GM18867 (cell line): ENCODE measurements at regions not wholly inside any gene's neighbourhood (a gene's known extent, or its start where the extent isn't known, plus 50 kb on each side); places are given as distances from the start of the nearest gene placed in this dataset.

ENCODE experiments used
- ATAC-seq: cut with Tn5 transposase; IDR thresholded peaks from one replicate; pipeline ENCODE4 v1.9.1; 2021; ENCODE audit warnings: mild to moderate bottlenecking, moderate library complexity; ENCODE audit not compliant: unreplicated experiment

DNA sequence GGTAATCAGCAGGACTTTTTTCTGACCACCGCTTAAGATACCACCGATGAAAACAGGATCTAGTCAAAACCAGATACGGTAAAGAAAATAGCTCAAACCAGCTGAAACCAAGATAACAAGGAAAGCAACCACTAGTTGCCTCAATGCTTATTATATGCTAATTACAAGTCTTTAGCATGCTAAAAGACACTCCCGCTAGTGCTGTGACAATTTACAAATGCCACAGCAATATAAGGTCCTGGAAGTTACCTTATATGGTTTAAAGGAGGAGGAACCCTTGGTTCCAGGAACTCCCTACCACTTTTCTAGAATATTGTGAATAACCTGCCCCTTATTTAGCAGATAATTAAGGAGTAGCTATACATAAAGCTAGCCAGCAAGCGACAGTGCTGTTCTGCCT is 976.4 kb upstream of the SEL1L start:
- no peak for ATAC-seq

DNA sequence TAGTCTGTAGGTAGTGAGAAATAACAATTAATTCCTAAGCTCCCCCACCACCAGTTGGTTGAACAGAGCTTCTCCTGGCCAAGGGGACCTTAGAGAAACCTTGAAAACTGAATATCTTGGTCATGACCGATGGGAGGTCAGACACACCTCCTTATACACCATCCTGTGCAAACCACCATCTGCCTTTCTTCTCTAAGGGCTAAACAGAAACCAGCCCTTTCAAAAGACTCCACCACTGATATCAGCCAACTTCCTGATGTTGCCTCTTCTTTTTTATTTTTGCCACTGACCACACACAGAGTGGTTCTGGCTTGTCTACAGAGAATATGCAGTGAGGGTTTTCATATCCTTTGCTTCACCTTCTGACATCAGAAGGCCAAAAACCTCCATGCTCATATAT is 977.7 kb upstream of the SEL1L start:
- no peak for ATAC-seq

DNA sequence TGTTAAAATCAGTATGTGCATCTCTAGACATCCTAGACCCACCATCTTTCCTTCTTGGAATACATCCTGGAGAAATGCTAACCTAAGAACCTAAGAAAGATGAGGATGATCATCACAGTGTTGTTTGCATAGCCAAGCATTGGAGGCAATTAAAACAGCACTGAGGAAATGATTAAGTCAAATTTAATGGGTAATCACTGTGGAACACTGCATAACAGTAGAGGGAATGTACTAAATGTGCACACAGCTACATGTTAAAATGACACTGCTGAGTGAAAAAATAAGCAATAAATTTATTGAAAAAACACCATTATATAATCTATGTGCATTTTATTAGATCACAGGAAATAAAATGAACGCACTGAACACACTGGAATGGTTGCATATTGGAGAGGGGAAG is 987.1 kb upstream of the SEL1L start:
- ATAC-seq = no peak

DNA sequence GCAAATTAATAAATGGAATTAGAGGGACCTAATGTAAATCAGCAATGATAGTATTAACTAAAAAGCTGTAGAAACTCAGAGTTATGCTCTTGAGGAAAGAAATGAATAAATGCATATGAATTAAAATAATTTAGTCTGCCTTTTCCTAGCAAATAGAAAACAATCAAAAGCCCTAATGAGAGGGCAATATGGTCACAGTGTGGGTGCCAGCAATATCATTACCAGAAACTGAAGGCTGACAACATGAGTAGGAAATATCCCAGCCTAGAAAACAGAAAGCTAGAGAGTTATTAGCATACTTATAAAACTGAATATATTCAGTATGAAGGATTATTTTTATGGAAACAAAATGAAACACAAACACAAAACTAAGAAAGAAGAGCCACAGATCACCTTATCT is 987.5 kb upstream of the SEL1L start:
- ATAC-seq = no peak

DNA sequence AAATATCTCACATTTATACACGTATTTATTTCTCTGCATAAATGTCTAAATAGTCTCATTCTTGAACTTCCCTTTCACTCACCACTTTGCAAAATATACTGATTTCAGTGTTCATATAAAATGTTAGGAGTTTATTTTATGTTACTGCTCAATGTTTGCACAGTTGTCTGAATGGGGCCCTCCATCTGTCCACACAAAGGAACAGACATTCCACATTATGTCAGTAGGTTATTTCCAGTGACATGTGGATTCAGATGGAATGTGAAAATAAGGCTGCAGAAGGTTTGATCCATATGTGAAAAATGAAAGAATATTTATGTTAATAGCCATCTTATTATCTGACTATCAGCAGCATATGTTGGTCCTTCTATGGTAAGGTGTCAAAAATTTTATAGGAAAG is 994.4 kb upstream of the SEL1L start:
- no peak for ATAC-seq

DNA sequence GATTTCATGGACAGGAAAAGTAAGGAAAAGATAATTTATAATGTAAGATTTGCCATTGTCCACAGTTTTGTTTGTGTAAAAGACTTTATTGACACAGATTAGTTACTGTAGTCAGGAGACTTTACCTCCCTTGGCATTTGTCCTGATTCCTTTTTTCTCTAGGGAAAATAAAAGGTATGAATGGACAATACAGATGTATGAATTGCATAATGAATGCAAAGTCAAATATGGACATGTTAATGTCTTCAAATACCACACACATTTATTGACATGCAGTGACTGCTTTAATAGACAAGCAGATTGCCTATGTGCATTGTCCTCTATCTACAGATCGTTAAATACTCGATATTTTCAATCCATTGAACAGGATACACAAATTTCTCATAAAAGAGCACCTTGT is 999.7 kb upstream of the SEL1L start:
- no peak for ATAC-seq

DNA sequence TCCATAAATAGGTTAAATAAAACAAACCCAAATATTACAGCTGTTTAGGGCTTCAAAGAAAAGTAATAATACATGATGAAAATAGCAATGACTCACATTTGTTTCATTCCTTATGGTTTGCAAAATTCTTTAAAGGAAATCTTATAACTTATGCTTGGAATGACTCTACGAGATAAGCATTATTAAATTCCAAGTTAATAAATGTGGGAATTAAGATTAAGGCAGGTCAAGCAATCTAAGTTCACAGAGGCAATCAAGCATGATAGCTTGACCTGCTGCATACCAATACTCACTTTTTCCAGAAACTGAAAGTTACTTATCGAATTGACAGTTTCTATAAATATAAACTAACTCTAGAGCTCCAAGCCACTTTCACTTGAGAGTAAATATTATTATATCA is 1002.9 kb upstream of the SEL1L start:
- ATAC-seq = no peak

DNA sequence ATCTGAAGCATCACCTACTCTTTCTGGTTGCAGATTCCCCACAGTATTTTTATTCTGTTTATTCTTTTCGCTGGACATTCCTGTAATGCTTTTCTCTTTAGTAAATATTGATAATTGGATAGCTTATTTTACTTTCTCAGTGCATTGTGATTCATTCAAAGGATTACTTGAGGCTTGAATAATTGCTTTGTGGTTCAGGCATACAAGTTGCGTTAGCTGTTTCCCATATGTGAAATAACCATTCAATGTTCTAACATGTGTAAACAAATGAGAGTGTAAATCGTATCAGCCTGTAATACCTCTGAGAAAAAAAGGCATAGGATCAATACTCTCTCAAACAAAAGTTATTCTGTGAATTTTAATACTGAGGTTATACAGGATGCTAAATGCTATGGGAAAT is 1004.2 kb upstream of the SEL1L start:
- ATAC-seq = no peak

DNA sequence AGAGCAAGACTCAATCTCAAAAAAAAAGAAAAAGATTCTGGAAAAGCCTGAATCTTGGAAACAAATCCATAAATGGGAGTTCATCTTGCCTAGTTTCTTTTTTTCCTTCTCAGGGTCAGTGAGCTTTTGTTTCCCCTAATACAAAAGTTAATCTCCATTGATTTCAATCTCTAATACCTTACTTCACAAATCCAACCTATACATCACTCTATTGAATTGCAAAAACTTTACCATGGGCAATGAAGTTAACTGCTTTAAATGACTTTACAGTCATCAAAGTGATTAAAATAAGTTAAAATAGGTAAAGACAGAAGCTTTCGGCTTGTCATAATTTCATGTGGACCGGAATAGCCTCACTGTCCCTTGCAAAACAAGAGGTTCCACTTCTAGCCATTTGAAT is 1012.7 kb upstream of the SEL1L start:
- no peak for ATAC-seq

DNA sequence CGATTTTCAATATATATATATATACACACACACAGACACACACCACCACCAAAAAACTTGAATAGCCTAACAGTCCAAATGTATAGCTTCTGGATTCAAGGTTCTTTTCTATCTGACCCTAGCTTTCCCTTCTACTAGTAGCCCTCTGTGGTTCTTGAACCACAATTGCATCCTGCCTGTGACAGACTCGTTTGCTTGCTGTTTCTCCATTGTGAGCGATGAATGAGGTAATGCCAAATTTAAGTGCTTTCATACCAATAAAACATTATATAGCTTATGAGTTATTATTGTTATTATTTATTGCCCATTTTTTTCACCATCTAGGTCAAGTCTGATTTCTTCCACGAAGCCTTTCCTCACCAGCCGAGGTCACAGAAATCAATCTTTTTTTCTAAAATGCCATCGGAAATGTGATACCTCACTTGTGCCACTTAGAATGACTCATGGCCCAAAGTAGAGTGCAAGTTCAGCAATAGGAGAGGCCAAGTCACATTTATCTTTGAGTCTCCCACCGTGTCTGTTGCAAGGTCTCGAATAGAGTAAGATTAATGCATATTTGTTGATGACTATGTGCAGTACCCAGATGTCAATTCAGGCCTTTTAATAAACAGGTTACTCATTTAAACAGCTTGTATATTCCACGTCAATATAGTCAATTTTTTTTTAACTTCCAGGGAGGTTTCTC is 1015.8 kb upstream of the SEL1L start:
- ATAC-seq = no peak

DNA sequence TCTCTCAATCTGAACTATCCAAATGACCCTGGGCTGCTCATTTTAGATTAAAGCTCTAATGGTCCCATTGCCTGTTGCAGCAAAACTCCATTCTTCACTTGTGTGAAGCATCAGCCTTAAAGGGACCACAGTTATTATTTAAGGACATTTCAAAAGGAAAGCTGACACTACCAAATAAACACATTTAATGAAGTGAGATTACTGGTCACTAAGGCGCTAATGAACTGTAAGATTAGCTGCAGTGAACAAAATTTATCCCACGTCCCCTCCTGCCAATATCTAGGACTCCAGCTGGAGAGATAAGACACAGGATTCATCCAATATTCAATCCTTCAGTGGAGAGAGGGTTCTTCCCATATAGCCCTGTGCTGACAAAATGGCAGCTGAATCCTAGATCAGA is 1029.2 kb upstream of the SEL1L start:
- no peak for ATAC-seq

DNA sequence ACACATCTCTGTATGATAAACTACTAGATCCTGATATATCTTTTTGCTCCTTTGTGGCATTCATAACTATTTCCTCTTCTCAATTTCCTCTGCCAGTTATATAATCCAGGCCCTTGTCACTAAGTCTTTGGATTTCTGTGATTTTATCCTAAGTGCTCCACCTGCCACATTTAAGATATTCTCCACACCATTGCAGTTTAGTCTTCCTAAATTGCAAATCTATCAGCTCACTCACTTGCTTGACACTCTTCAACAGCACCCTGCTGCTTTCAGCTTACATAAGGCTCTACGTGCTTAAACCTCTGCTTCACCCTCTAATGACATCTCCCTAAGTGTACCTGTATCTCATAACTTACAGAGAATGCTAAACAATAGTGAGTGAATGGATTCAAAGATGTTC is 1032.2 kb upstream of the SEL1L start:
- no peak for ATAC-seq

DNA sequence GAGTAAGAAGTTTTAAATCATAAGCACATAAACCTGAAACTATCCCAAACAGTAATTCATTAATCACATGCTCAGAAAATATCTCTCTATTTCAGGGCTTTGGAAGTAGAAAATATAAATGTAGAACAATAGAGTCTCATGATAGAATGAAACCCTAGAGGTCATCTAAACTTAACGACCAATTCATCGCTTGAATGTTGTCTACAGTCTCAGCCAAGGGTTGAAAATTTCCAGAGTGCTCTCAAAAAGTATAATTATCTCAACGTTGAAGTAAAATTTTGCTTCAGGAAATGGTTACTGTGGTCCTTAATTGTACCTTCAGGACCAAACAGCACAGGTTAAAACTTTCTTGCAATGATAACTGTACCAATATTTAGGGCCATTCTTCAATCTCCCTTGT is 1053.6 kb upstream of the SEL1L start:
- ATAC-seq = no peak

DNA sequence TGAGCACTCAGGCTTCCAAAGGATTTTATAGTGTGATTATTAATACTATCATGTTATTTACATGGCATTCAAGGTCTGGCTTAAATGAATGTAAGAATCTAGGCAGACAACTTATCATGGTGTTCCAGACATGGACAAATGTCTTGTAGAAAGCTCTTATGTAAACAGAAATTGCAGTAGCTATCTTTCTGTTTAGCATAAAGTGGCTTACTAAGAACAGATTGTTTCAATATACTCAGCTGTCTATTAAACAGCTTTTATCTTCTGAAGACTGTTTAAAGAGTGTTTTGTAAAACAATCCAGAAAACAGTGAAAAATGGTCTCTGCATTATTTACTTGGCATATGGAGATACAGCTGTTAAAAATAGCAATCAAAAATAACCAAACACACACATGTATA is 1061.8 kb upstream of the SEL1L start:
- no peak for ATAC-seq

DNA sequence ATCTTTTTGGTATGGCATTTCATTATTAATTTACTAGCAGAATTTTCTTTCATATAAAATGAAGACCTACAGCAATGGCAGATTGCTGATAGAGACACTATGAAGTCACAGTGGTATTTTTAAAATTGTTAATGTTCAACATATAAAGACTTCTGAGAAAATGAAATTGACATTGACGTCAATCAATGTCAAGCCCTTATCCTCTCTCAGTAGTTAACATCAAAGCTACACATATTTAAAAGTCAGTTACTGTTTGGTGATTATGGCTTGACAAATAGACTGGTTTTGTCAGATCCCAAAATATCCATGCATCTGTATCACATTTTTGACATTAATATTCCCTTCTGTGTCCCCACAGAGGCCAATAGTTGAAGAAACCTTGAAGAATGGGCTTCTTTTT is 1069.1 kb upstream of the SEL1L start:
- no peak for ATAC-seq

DNA sequence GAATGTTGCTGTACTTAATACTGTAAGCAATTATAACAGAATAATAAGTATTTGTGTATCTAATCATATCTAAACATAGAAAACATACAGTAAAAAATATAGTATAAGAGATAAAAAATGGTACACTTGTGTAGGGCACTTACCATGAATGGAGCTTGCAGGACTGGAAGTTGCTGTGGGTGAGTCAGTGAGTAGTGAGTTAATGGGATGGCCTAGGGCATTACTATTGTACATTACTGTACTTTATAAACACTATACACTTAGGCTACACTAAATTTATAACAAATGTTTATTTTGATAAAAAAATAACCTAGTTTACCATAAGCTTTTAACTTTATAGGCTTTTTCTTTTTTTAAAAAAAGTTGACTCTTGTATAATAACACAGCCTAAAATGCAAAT is 1071.2 kb upstream of the SEL1L start:
- ATAC-seq = no peak

DNA sequence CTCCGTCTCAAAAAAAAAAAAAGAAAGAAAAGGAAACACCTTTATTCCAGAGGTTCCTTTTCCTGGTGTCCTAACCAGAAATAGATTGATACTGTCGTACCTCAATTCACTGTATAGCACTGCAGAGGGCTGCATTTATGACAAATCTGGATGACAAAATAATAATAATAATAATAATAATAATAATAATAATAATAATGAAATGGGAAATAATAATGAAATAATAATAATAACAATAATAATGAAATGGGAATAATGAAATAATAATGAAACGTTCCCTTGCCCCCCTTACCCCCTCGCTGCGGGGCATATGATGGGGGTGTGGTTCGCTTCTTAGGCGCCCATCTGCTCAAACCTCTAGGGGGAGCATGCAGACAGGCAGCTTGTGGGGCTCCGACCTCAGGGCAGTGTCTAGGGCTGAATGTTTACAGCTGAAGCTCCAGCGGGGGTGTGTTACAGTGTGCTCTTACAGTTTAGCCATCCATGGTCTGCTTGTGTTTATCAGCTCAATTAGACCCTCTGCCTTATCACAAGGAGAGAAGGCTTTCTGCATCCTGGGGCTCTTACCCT is 1088.3 kb upstream of the SEL1L start:
- no peak for ATAC-seq

DNA sequence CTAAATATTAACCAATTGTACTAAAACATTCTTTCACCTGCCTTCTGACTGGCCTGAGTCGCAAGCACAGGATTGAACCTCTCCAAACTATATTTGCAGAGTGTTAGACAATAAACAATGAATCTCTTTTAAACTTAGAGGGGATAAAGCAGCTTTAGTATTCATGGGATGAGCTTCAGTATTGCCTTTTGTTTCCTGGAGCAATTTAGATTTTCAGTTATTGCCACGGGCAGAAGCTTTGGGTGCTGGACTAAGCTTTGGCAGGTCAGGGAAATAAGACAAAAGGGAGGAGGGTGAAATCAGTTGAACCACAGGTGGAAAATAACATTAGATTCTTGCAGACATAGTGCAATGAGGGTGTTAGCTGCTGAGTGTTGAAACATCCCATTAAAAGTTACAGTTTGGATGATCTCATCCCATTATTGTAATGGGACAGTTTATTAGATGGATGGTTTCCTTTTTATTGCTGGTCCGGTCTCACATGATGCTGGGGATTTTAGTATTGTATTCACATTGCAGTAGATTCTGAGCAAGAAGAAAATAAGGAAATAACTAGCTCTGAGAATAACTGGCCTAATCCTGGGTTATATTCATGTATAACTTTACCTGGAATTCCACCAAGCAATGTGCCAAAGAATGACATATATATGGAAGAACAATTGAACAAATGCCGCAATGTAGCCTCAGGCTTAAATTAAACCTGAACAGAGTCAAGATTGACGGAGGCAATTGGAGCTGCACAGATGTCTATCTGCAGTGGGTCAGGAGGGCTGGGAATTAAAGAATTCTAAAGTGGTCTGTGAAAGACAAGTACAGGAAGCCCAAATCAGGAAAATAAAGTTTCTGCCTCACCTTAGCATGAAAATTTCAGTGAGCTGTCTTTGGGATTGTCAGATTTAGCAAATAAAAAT is 1092.8 kb upstream of the SEL1L start:
- no peak for ATAC-seq

DNA sequence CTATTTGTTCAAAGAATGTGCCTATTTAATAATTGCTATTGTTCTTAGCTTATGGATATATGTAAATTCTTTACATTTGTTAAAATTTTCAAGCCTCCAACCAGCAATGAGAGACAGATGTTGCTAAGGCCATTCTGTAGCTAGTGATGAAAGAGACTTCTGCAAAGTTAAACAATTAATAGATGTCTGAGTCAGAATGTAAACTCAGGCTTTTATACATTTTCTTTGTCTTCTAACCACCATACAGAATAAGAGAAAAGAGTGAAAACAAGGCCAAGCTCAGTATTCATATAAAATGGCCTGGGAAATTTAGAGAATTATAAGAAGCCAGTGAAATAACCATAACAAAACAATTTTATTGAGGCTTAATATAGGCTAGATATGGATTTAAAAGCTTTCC is 1102.3 kb upstream of the SEL1L start:
- ATAC-seq = no peak

DNA sequence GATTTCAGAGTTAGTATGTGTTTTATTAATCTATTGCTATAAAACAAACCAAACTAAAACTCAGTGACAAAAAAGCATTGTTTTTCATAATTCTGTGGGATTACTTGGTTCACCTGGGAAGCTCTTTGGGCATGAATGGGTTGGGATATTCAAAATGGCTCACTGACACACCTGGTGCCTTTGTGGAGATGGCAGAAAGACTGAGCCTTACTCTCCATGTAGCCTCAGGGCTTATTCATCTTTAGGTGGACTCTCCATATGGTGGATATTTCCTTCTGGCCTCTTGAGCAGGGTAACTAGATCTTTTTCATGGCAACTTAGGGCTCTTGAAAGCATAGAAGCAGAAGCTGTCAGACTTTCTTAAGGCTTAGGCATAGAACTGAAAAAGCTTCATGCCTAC is 1102.8 kb upstream of the SEL1L start:
- ATAC-seq = no peak

DNA sequence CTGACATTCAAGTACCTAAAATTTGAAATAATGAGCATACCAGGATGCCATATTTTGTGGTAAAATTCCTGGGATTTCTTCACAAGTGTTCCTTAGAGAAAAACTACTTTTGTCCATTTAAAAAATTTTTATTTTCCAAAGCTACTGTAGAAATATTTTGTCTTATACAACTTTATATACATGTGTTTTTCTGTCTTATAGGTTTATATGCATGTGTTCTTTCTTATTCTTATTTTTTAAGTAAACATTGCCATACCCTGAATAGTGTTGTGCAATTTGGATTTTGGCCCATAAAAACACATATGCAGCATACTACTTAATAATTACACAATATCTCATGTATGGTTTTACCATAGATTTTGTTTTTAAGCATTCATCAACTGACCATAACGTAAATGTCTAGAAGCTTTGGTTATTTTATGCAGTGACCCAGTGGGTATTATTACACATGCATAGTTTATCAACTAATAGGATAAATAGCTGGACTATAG is 1107.4 kb upstream of the SEL1L start:
- no peak for ATAC-seq

DNA sequence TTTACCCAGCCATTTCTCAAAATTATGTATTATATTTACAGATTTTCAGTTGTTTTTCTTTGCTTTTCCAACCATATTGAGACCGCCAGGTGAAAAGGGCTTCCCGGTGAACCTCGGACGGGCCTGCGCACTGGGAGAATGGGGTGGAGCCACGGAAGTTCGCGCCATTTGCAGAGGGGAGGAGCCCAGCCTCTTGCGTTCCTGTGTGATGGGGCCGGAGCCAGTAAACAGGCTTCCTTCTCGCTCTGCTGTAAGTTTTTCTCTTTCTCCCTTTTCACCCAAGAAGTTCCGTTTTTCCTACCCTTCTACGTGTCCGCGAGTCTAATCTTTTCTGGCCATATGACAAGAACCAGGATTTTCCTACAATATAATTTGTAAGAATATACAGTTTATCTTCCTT is 1108.8 kb upstream of the SEL1L start:
- ATAC-seq = no peak
